ENCODE measurements at regions not wholly inside any gene's neighbourhood (a gene's known extent, or its start where the extent isn't known, plus 50 kb on each side); places are given as distances from the start of the nearest gene placed in this dataset.
"Not testable (repeated sequence)": the region's sequence is repeated elsewhere in the genome, so short reads cannot be mapped to it uniquely, and the experiment has no call there.

DNA sequence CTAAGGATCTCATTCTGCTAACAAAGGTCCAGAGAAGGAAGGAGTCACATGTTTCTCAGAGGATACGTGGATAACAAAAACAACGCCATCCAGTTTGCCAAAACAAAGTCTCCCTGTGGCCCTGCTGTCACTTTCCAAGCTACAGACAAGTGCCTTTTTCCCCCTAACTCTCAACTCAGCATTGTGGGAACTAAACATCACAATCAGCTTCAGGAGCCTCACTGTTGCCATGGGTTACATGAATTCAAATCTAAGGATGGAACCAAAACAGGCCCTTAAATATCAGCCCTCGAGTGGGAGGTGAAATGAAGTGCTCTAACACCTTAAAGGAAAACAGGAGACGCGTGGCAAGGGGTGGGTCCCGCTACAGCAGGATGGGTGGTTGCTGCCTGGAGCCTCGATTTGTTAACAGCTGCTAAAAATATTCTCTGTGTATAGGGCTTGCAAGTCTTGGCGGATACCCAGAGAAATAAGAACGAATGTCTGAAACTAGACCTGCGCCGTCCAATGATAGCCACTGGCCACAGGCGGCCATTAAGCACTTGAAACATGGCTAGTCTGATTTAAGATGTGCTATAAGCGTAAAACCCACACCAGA, 66.4 kb upstream of the SOD1 start:
- Histone ChIP-seq H3K27ac (no peak overlapping the region), H3K4me3 (no peak overlapping the region), H3K27me3 (no peaks in the 10 kb centered on the region), H3K4me1 (no peaks in the 10 kb centered on the region), H3K36me3 (no peaks in the 10 kb centered on the region), H3K9me3 (no peaks in the 10 kb centered on the region)
- TF ChIP-seq, protein P1, sequence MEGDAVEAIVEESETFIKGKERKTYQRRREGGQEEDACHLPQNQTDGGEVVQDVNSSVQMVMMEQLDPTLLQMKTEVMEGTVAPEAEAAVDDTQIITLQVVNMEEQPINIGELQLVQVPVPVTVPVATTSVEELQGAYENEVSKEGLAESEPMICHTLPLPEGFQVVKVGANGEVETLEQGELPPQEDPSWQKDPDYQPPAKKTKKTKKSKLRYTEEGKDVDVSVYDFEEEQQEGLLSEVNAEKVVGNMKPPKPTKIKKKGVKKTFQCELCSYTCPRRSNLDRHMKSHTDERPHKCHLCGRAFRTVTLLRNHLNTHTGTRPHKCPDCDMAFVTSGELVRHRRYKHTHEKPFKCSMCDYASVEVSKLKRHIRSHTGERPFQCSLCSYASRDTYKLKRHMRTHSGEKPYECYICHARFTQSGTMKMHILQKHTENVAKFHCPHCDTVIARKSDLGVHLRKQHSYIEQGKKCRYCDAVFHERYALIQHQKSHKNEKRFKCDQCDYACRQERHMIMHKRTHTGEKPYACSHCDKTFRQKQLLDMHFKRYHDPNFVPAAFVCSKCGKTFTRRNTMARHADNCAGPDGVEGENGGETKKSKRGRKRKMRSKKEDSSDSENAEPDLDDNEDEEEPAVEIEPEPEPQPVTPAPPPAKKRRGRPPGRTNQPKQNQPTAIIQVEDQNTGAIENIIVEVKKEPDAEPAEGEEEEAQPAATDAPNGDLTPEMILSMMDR (IDR thresholded peaks at IDR 0.05), result no peak
- no peak for DNase-seq
- no peak for FAIRE-seq
- ATAC-seq, result no peak
- intact Hi-C loops (cut with DNase I), result no loop called here
- 58 to 64% methylated on average over 13 of the region's 13 CpGs for WGBS, 2 donors

DNA sequence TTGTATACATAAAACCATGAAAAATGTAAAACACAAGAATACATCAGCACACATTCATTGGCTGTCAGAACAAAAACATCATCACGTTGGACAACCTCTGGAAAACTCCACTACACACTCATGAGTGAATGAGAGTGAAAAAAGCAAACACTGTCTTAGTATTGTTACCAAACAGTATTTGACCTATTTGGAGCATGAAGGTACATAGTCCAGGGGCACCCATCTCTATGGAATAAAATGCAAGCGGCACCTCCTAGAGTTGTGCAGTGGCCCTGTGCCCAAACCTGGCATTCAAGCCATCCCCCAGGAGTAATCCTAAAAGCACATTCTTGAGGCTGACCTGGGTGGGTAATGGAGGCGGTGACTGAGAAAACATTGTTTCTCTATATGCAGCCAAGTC, 67.0 kb upstream of the SOD1 start:
- intact Hi-C loops (cut with DNase I), result no loop called here
- WGBS, 2 donors, result 64 to 73% methylated on average over 3 of the region's 3 CpGs
- Histone ChIP-seq H3K27me3 (no peaks in the 10 kb centered on the region), H3K9me3 (no peaks in the 10 kb centered on the region), H3K27ac (no peak overlapping the region), H3K4me3 (no peak overlapping the region), H3K36me3 (no peaks in the 10 kb centered on the region), H3K4me1 (no peaks in the 10 kb centered on the region)
- FAIRE-seq, result no peak
- DNase-seq, result no peak
- ATAC-seq, result no peak
- TF ChIP-seq, protein P1 (IDR thresholded peaks at IDR 0.05), result no peak

DNA sequence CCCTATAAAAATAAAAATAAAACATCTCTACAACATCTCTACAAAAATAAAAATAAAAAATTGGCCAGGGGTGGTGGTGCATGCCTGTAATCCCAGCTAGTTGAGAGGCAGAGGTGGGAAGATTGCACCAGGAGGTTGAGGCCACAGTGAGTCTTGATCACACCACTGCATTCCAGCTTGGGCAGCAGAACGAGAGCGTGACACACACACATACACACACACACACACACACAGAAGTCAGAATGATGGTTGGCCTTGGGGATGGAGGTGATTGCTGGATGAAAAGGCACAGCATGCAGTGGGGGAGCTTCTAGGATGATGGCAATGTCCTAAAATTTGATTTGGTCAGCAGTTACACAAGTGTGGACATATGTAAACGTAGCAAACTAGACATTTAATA, 69.7 kb upstream of the SOD1 start:
- H3K4me3 ChIP-seq, result no peak overlapping the region
- FAIRE-seq (no peak), ATAC-seq (no peak), DNase-seq (no peak)
- no peaks in the 10 kb centered on the region for H3K36me3 ChIP-seq
- TF ChIP-seq, protein P1 (IDR thresholded peaks at IDR 0.05), result no peak
- no peaks in the 10 kb centered on the region for H3K4me1 ChIP-seq
- 55 to 58% methylated on average over 3 of the region's 3 CpGs for WGBS, 2 donors
- intact Hi-C loops (cut with DNase I), result no loop called here
- no peaks in the 10 kb centered on the region for H3K9me3 ChIP-seq
- no peaks in the 10 kb centered on the region for H3K27me3 ChIP-seq
- no peak overlapping the region for H3K27ac ChIP-seq

DNA sequence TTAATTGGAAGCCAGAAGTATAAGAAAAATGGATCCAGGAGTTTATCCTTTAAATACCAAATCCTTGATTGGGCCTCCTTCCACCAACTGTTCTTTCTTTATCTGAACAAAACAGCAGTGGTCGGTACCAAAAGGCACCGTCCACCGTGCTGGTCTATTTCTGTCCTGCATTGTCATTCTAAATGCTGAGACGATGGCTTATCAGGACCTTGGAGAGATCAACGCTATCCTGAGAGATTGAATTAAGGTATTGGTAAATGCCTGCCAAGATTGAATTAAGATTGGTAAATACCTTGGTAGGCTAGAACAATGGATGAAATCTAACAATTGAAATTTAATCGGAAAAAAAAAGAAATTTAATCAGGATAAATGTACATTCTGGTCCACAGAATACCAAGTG, 73.4 kb upstream of the SOD1 start:
- H3K27ac ChIP-seq, result no peak overlapping the region
- H3K27me3 ChIP-seq, result no peaks in the 10 kb centered on the region
- DNase-seq (no peak), ATAC-seq (no peak), FAIRE-seq (no peak)
- H3K4me1 ChIP-seq, result no peaks in the 10 kb centered on the region
- TF ChIP-seq, protein P1 (IDR thresholded peaks at IDR 0.05), result no peak
- no peaks in the 10 kb centered on the region for H3K36me3 ChIP-seq
- H3K4me3 ChIP-seq, result no peak overlapping the region
- intact Hi-C loops (cut with DNase I), result no loop called here
- no peaks in the 10 kb centered on the region for H3K9me3 ChIP-seq
- WGBS, 2 donors, result 42 to 46% methylated on average over 6 of the region's 6 CpGs

DNA sequence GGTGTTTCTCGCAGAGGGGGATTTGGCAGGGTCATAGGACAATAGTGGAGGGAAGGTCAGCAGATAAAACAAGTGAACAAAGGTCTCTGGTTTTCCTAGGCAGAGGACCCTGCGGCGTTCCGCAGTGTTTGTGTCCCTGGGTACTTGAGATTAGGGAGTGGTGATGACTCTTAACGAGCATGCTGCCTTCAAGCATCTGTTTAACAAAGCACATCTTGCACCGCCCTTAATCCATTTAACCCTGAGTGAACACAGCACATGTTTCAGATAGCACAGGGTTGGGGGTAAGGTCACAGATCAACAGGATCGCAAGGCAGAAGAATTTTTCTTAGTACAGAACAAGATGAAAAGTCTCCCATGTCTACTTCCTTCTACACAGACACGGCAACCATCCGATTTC, 75.6 kb upstream of the SOD1 start:
- not testable (repeated sequence) for H3K9me3 ChIP-seq, H3K27ac ChIP-seq, ATAC-seq, H3K4me3 ChIP-seq, H3K36me3 ChIP-seq, H3K4me1 ChIP-seq, FAIRE-seq, H3K27me3 ChIP-seq, DNase-seq
- 55 to 68% methylated on average over 5 to 7 of the region's 9 CpGs for WGBS, 2 donors
- intact Hi-C loops (cut with DNase I), result loop anchor here in 1 of 3 donors (5.0 kb wide), 1 partner anchor 382 kb away; no protein-coding TSS in a partner anchor
